ENCODE measurements at regions not wholly inside any gene's neighbourhood (a gene's known extent, or its start where the extent isn't known, plus 50 kb on each side); places are given as distances from the start of the nearest gene placed in this dataset.

DNA sequence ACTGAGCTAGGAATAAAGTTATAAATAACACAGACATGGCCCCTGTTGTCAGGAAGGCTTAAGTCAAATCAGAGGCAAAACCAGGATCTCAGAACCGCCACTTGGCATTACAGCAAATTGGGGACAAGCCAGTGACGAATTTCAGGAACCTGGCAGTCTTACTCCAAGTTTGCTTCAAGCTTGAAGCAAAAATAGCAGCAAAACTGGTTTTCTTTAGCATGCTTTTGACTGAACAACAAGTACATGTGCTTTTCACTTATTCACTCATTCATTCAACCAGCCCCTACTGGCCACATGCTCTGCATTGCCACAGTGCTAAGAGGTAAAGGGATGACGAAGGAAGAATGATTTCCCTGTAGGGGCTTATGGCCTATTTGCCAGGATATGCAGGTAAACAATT is 253.9 kb upstream of the PPARGC1A start:
- Histone ChIP-seq H3K9me2 (replicated peaks; ENCODE audit: low read depth, low read length) (no peaks in the 10 kb centered on the region), H4K20me1 (ENCODE audit: insufficient read depth, low read length, poor library complexity, severe bottlenecking) (no peaks in the 10 kb centered on the region), H3K79me2 (ENCODE audit: insufficient read depth, low read length) (no peaks in the 10 kb centered on the region), H3K9ac (ENCODE audit: low read depth, low read length, poor library complexity, severe bottlenecking) (no peak overlapping the region), H3K36me3 (ENCODE audit: insufficient read depth, low read length) (no peaks in the 10 kb centered on the region), H3K27me3 (ENCODE audit: insufficient read depth, low read length, poor library complexity, severe bottlenecking) (no peaks in the 10 kb centered on the region), H3K4me2 (ENCODE audit: low read depth, low read length, poor library complexity, severe bottlenecking) (no peak overlapping the region), H3K4me1 (ENCODE audit: insufficient read depth, low read length, poor library complexity, severe bottlenecking) (no peaks in the 10 kb centered on the region), H3F3A (ENCODE audit: low read depth) (no peaks in the 10 kb centered on the region), H3K4me3 (ENCODE audit: low read length, poor library complexity, severe bottlenecking) (no peak overlapping the region), H3K9me3 (ENCODE audit: insufficient read depth, low read depth, low read length) (peaks cover 6% of the 10 kb centered on the region; the same call in 1 of the 2 replicates), H2AFZ (ENCODE audit: low read length) (no peak overlapping the region)
- TF ChIP-seq, protein P1, sequence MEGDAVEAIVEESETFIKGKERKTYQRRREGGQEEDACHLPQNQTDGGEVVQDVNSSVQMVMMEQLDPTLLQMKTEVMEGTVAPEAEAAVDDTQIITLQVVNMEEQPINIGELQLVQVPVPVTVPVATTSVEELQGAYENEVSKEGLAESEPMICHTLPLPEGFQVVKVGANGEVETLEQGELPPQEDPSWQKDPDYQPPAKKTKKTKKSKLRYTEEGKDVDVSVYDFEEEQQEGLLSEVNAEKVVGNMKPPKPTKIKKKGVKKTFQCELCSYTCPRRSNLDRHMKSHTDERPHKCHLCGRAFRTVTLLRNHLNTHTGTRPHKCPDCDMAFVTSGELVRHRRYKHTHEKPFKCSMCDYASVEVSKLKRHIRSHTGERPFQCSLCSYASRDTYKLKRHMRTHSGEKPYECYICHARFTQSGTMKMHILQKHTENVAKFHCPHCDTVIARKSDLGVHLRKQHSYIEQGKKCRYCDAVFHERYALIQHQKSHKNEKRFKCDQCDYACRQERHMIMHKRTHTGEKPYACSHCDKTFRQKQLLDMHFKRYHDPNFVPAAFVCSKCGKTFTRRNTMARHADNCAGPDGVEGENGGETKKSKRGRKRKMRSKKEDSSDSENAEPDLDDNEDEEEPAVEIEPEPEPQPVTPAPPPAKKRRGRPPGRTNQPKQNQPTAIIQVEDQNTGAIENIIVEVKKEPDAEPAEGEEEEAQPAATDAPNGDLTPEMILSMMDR (conservative IDR thresholded peaks at IDR 0.05; ENCODE audit: low read length) = no peak
- TF ChIP-seq EZH2phosphoT487 (IDR thresholded peaks at IDR 0.05; ENCODE audit: borderline replicate concordance) = no peak

DNA sequence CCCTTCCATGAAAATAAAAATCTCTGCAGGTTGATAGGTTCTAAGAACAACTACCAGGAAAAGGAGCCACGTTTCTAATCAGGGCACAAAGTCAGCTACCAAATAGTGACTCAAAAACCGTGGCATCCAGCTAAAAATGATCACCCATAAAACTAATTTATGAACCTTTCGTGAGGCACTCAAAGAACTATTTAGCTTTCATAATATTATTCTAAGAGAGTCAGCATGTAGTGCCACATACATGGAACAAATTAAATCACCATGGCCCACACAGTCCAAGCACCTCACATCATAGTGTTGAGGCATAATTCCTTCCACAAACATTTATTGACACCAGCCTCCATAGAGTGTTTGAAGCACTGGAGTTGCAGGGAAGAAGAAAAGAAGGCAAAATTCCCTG is 252.0 kb upstream of the PPARGC1A start:
- no peaks in the 10 kb centered on the region for H3K79me2 ChIP-seq (ENCODE audit: insufficient read depth, low read length)
- H3K9me3 ChIP-seq (ENCODE audit: insufficient read depth, low read depth, low read length) = peaks cover 8% of the 10 kb centered on the region; the same call in 1 of the 2 replicates
- H3K4me1 ChIP-seq (ENCODE audit: insufficient read depth, low read length, poor library complexity, severe bottlenecking) = no peaks in the 10 kb centered on the region
- no peak overlapping the region for H3K4me2 ChIP-seq (ENCODE audit: low read depth, low read length, poor library complexity, severe bottlenecking)
- H3K9me2 ChIP-seq (replicated peaks; ENCODE audit: low read depth, low read length) = no peaks in the 10 kb centered on the region
- no peaks in the 10 kb centered on the region for H3K27me3 ChIP-seq (ENCODE audit: insufficient read depth, low read length, poor library complexity, severe bottlenecking)
- no peak overlapping the region for H3K9ac ChIP-seq (ENCODE audit: low read depth, low read length, poor library complexity, severe bottlenecking)
- no peaks in the 10 kb centered on the region for H3K36me3 ChIP-seq (ENCODE audit: insufficient read depth, low read length)
- no peaks in the 10 kb centered on the region for H3F3A ChIP-seq (ENCODE audit: low read depth)
- TF ChIP-seq EZH2phosphoT487 (IDR thresholded peaks at IDR 0.05; ENCODE audit: borderline replicate concordance) = no peak
- TF ChIP-seq, protein P1 (conservative IDR thresholded peaks at IDR 0.05; ENCODE audit: low read length) = no peak
- no peak overlapping the region for H3K4me3 ChIP-seq (ENCODE audit: low read length, poor library complexity, severe bottlenecking)
- H4K20me1 ChIP-seq (ENCODE audit: insufficient read depth, low read length, poor library complexity, severe bottlenecking) = no peaks in the 10 kb centered on the region
- H2AFZ ChIP-seq (ENCODE audit: low read length) = no peak overlapping the region

DNA sequence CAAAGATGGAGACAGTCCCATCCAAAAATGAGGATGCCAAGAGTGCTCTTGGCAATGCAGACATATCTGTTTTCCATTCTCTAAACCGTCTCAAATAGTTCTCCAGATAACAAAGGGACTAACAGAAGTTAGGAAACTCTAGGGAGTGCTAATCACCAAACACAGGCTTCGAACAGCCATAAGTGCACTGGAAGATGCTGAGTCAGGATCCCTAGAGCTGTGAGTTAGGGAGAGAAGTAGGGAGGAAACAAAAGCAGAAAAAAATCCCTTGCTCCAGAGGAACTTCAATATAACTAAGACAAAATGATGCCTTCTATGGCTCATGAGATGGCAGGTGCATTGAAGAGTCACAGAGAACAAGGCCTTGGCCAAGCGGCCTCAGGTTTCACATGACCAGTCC is 251.0 kb upstream of the PPARGC1A start:
- Histone ChIP-seq H3K9me2 (replicated peaks; ENCODE audit: low read depth, low read length) (no peaks in the 10 kb centered on the region), H3K9ac (ENCODE audit: low read depth, low read length, poor library complexity, severe bottlenecking) (no peak overlapping the region), H3K27me3 (ENCODE audit: insufficient read depth, low read length, poor library complexity, severe bottlenecking) (no peaks in the 10 kb centered on the region), H3K4me1 (ENCODE audit: insufficient read depth, low read length, poor library complexity, severe bottlenecking) (no peaks in the 10 kb centered on the region), H3K79me2 (ENCODE audit: insufficient read depth, low read length) (no peaks in the 10 kb centered on the region), H3F3A (ENCODE audit: low read depth) (no peaks in the 10 kb centered on the region), H3K36me3 (ENCODE audit: insufficient read depth, low read length) (no peaks in the 10 kb centered on the region), H2AFZ (ENCODE audit: low read length) (no peak overlapping the region), H3K4me3 (ENCODE audit: low read length, poor library complexity, severe bottlenecking) (no peak overlapping the region), H4K20me1 (ENCODE audit: insufficient read depth, low read length, poor library complexity, severe bottlenecking) (no peaks in the 10 kb centered on the region), H3K9me3 (ENCODE audit: insufficient read depth, low read depth, low read length) (peaks cover 8% of the 10 kb centered on the region; the same call in 1 of the 2 replicates), H3K4me2 (ENCODE audit: low read depth, low read length, poor library complexity, severe bottlenecking) (no peak overlapping the region)
- TF ChIP-seq, protein P1 (conservative IDR thresholded peaks at IDR 0.05; ENCODE audit: low read length) = no peak
- TF ChIP-seq EZH2phosphoT487 (IDR thresholded peaks at IDR 0.05; ENCODE audit: borderline replicate concordance) = no peak
